ENCODE measurements at regions not wholly inside any gene's neighbourhood (a gene's known extent, or its start where the extent isn't known, plus 50 kb on each side); places are given as distances from the start of the nearest gene placed in this dataset.
"Not testable (repeated sequence)": the region's sequence is repeated elsewhere in the genome, so short reads cannot be mapped to it uniquely, and the experiment has no call there.

- BruUV-seq (replicated peaks); ATAC-seq (ENCODE audit: low read depth); in situ Hi-C loops (cut with MboI; ENCODE audit: low sequenced_read_pairs); H3K9me3 ChIP-seq (ENCODE audit: control insufficient read depth, insufficient read depth, low read length); H3K27me3 ChIP-seq (ENCODE audit: control insufficient read depth, insufficient read depth, low read length); H3K9me1 ChIP-seq (ENCODE audit: insufficient read depth, low read length); H4K20me1 ChIP-seq (ENCODE audit: insufficient read depth, low read length); H3K14ac ChIP-seq (replicated peaks; ENCODE audit: low read depth, low read length); H2BK120ac ChIP-seq (ENCODE audit: low read depth, low read length); H3K9ac ChIP-seq (ENCODE audit: low read depth, low read length); H2AK5ac ChIP-seq (ENCODE audit: low read depth, low read length); H3K23ac ChIP-seq (ENCODE audit: low read depth, low read length); H3K4me1 ChIP-seq (ENCODE audit: control insufficient read depth, insufficient read depth, low read length); H3K36me3 ChIP-seq (ENCODE audit: control insufficient read depth, insufficient read depth, low read length); H2BK5ac ChIP-seq (ENCODE audit: low read depth, low read length, poor library complexity, severe bottlenecking); H2AFZ ChIP-seq (replicated peaks; ENCODE audit: low read length, poor library complexity); H3K18ac ChIP-seq (ENCODE audit: low read depth, low read length); H3K4me3 ChIP-seq (ENCODE audit: insufficient read depth, low read depth, low read length); CTCF ChIA-PET; POLR2A ChIA-PET (ENCODE audit: unreplicated experiment); DNase-seq; dilution Hi-C loops (cut with HindIII; ENCODE audit: low sequenced_read_pairs, unreplicated experiment); H3K79me1 ChIP-seq (ENCODE audit: low read depth in 1 of 2, low read length in 2 of 2); H2BK20ac ChIP-seq (ENCODE audit: low read depth, low read length); H2BK15ac ChIP-seq (ENCODE audit: low read depth, low read length); H3K4me2 ChIP-seq (ENCODE audit: low read depth, low read length); H4K8ac ChIP-seq (ENCODE audit: low read depth in 2 of 2, low read length in 2 of 2); H4K5ac ChIP-seq (ENCODE audit: low read depth, low read length); H3K27ac ChIP-seq (ENCODE audit: insufficient read depth, low read length); intact Hi-C loops (cut with micrococcal nuclease); H3K56ac ChIP-seq (ENCODE audit: extremely low read depth, insufficient read depth, low read length); H2AK9ac ChIP-seq (replicated peaks; ENCODE audit: low read depth, low read length, poor library complexity); H3K4ac ChIP-seq (ENCODE audit: low read depth, low read length); H4K91ac ChIP-seq (ENCODE audit: insufficient read depth, low read depth, low read length): not testable (repeated sequence)
- WGBS, 2 experiments (ENCODE audit: extremely low coverage in 2 of 2, insufficient read length in 1 of 2) = no CpG with 5 or more reads among the region's 6 CpGs
Observed at GRCh38 chr15:20019758-20020157, 521.8 kb downstream of the GOLGA6L6 start.

GRCh38 chr15:20017581-20017980 lies 524.0 kb downstream of the GOLGA6L6 start:
- H2BK15ac ChIP-seq (ENCODE audit: low read depth, low read length); H3K18ac ChIP-seq (ENCODE audit: low read depth, low read length); H3K9me3 ChIP-seq (ENCODE audit: control insufficient read depth, insufficient read depth, low read length); H2AK9ac ChIP-seq (replicated peaks; ENCODE audit: low read depth, low read length, poor library complexity); DNase-seq; H4K91ac ChIP-seq (ENCODE audit: insufficient read depth, low read depth, low read length); H3K9ac ChIP-seq (ENCODE audit: low read depth, low read length); POLR2A ChIA-PET (ENCODE audit: unreplicated experiment); H3K27me3 ChIP-seq (ENCODE audit: control insufficient read depth, insufficient read depth, low read length); in situ Hi-C loops (cut with MboI; ENCODE audit: low sequenced_read_pairs); H3K79me1 ChIP-seq (ENCODE audit: low read depth in 1 of 2, low read length in 2 of 2); H3K56ac ChIP-seq (ENCODE audit: extremely low read depth, insufficient read depth, low read length); H3K4me2 ChIP-seq (ENCODE audit: low read depth, low read length); H3K4me3 ChIP-seq (ENCODE audit: insufficient read depth, low read depth, low read length); H3K9me1 ChIP-seq (ENCODE audit: insufficient read depth, low read length); H3K27ac ChIP-seq (ENCODE audit: insufficient read depth, low read length); H2AK5ac ChIP-seq (ENCODE audit: low read depth, low read length); H2BK5ac ChIP-seq (ENCODE audit: low read depth, low read length, poor library complexity, severe bottlenecking); H4K5ac ChIP-seq (ENCODE audit: low read depth, low read length); H4K8ac ChIP-seq (ENCODE audit: low read depth in 2 of 2, low read length in 2 of 2); H3K23ac ChIP-seq (ENCODE audit: low read depth, low read length); H3K14ac ChIP-seq (replicated peaks; ENCODE audit: low read depth, low read length); intact Hi-C loops (cut with micrococcal nuclease); H3K36me3 ChIP-seq (ENCODE audit: control insufficient read depth, insufficient read depth, low read length); BruUV-seq (replicated peaks); CTCF ChIA-PET; H4K20me1 ChIP-seq (ENCODE audit: insufficient read depth, low read length); H3K4ac ChIP-seq (ENCODE audit: low read depth, low read length); H2BK20ac ChIP-seq (ENCODE audit: low read depth, low read length); H2BK120ac ChIP-seq (ENCODE audit: low read depth, low read length); dilution Hi-C loops (cut with HindIII; ENCODE audit: low sequenced_read_pairs, unreplicated experiment); H3K4me1 ChIP-seq (ENCODE audit: control insufficient read depth, insufficient read depth, low read length); H2AFZ ChIP-seq (replicated peaks; ENCODE audit: low read length, poor library complexity); ATAC-seq (ENCODE audit: low read depth): not testable (repeated sequence)
- no CpG with 5 or more reads among the region's 8 CpGs for WGBS, 2 experiments (ENCODE audit: extremely low coverage in 2 of 2, insufficient read length in 1 of 2)
